ENCODE measurements at regions not wholly inside any gene's neighbourhood (a gene's known extent, or its start where the extent isn't known, plus 50 kb on each side); places are given as distances from the start of the nearest gene placed in this dataset.
"Not testable (repeated sequence)": the region's sequence is repeated elsewhere in the genome, so short reads cannot be mapped to it uniquely, and the experiment has no call there.

DNA sequence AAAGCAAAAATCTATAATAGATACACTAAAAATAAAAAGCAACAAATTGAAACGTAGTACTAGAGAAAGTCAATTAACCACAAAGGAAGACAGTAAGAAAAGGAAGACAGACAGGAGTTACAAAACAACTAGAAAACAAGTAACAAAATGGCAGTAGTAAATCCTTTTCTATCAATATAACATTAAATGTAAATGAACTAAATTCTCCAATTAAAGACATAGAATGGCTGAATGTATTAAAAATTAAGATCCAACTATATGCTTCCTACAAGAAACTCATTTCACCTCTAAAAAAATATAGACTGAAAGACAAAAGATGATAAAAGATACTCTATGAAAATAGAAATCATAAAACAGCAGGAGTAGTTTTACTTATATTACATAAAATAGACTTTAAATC, 79.1 kb downstream of the CTH start:
- no peak for DNase-seq (ENCODE audit: low read depth in 2 of 3, low spot score in 1 of 3)

- DNase-seq (ENCODE audit: low read depth in 2 of 3, low spot score in 1 of 3): no peak
Observed at GRCh38 chr1:70495370-70495769, 84.3 kb downstream of the CTH start.

DNA sequence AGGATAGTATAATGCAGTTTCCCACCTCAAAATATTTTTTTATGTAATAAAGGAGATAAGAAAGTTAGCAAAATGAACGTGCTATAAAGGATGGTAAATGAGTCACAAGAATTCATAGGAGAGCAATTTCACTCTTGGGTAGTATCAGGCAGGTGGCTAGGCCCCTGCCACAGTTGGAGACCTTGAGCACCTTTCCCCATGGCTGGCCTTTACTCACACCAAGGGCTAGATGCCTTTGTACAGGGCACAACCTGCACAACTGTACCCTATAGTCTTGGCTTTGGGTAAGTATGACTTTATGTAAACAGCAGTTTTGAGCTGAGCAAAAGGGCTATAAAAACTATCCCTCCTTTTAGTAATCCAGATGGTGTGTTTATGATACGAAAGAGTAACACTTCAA, 85.1 kb downstream of the CTH start:
- no peak for DNase-seq (ENCODE audit: low read depth in 2 of 3, low spot score in 1 of 3)

GRCh38 chr1:70497152-70497551, 86.1 kb downstream of the CTH start:
- no peak for DNase-seq (ENCODE audit: low read depth in 2 of 3, low spot score in 1 of 3)

DNA sequence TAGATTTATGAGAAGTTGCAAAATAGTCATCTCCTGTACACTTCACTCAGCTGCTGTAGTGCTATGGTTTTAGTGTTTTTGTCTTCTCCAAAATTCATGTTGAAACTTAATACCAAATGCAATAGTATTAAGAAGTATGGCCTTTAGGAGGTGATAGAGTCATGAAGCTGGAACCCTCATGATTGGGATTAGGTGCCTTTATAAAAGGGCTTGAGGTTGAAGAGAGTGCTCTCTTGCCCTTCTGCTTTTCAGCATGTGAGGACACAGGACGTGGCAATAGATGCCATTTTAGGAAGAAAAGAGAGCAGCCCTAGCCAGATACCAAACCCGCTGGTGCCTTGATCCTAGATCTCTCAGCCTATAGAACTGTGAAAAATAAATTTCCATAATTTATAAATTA, 87.6 kb downstream of the CTH start:
- no peak for DNase-seq (ENCODE audit: low read depth in 2 of 3, low spot score in 1 of 3)

GRCh38 chr1:70499695-70500094, 88.6 kb downstream of the CTH start:
- no peak for DNase-seq (ENCODE audit: low read depth in 2 of 3, low spot score in 1 of 3)

DNA sequence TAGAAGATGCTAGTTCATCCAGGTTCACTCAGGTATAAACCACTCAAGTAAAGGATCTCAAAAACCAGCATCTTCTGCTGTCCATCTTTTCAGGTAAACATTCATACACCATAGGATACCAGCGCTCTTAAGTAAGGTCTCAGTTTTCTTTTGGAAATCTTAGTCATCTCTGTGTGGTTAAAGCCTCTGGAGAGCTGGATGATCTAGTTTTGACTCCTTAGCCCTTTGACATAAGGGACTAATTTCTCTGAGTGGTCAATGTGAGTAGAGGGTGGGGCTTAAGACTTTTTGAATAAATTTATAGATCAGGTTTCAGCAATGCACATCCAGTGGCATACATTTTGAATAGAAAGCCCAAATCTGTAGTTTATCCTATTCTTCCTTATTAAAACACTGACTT, 92.3 kb downstream of the CTH start:
- no peak for DNase-seq (ENCODE audit: low read depth in 2 of 3, low spot score in 1 of 3)

DNA sequence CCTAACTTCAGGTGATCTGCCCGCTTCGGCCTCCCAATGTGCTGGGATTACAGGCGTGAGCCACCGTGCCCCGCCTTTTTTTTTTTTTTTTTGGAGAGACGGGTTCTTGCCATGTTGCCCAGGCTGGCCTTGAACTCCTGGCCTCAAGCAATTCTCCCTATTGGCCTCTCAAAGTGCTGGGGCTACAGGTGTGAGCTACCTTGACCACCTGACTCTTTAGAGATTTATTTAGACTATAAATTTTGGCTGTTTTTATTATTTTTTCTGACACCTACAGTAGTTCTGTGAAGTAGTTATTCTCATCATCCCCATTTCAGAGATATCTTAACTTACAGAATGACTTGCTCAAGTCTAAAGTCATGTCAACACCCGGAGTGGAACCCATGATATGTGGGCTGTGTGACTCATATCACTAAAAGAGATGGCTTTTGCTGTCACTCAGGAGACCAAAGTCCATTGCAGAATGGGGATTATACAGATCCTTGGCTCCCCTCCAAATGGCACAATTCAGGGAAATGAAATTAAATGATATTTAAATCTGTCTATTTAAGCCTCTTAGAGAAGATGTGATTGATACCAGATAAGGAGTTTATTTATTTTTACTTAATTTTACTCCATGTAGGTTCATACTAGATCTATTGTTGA, 93.2 kb downstream of the CTH start:
- DNase-seq (ENCODE audit: low read depth in 2 of 3, low spot score in 1 of 3): no peak

DNA sequence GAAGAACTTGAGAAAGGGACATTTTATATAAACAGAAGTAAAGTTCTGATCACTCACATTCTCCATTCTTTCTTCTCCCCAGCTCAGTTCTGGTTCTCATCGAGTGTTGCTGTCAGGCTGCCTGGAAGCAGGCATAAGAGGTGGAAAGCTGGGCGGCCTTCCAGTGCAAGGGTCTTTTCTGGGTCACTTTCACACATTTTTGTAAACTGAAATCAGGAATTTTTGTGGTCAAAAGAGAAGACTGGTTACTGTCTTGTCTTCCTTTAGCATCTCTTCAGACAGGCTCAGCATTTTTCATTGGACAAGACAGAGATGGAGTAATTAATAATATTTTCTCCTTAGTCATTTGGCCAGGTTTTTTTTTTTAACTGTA, 93.7 kb downstream of the CTH start:
- DNase-seq (ENCODE audit: low read depth in 2 of 3, low spot score in 1 of 3): no peak

DNA sequence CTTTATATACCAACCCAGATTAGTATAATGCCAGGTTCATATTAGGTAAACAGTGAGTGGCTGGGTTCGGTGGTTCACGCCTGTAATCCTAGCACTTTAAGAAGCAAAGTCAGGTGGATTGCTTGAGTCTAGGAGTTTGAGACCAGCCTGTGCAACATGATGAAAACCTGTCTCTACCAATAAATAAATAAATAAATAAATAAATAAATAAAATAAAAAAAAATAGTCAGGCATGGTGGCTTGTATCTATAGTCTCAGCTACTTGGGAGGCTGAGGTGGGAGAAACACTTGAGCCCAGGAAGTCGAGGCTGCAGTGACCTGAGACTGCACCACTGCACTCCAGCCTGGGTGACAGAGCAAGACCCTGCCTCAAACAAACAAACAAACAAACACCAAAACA, 96.9 kb downstream of the CTH start:
- not testable (repeated sequence) for DNase-seq (ENCODE audit: low read depth in 2 of 3, low spot score in 1 of 3)

DNA sequence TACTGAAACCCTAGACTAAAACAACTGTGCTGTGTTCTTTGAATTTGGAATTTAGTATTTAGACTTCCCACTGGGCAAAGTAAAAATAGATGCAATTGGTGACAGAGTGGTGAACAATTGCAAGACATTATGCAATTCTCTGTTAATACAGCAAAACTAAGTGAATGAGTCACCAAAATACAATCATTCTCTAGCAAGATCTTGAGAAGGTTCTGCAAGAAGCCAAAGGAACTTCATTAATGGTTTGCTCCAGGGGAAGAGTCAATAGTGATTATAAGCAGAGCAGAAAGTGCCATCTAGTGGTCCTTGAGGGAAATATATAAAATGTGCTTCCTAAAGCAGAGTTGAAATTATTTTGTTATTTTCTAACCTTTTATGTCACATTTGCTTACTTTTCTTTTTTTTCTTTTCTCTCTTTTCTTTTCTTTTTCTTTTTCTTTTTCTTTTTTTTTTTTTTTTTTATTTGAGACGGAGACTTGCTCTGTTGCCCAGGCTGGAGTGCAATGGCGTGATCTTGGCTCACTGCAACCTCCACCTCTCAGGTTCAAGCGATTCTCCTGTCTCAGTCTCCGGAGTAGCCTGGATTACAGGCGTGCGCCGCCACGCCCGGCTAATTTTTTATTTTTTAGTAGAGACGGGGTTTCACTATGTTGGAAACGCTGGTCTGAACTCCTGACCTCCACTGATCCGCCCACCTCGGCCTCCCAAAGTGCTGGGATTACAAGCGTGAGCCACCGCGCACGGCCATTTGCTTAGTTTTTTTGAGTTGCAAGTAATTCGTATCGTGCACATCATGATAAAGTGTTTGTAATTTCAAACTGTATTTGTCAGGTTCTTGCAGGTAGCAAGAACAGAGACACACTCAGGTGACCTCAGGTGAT, 99.2 kb downstream of the CTH start:
- DNase-seq (ENCODE audit: low read depth in 2 of 3, low spot score in 1 of 3): no peak

- DNase-seq (ENCODE audit: low read depth in 2 of 3, low spot score in 1 of 3): no peak
Observed at GRCh38 chr1:70517444-70517843, 106.4 kb downstream of the CTH start.

- no peak for DNase-seq (ENCODE audit: low read depth in 2 of 3, low spot score in 1 of 3)
Observed at GRCh38 chr1:70518106-70518505, 107.0 kb downstream of the CTH start.

DNA sequence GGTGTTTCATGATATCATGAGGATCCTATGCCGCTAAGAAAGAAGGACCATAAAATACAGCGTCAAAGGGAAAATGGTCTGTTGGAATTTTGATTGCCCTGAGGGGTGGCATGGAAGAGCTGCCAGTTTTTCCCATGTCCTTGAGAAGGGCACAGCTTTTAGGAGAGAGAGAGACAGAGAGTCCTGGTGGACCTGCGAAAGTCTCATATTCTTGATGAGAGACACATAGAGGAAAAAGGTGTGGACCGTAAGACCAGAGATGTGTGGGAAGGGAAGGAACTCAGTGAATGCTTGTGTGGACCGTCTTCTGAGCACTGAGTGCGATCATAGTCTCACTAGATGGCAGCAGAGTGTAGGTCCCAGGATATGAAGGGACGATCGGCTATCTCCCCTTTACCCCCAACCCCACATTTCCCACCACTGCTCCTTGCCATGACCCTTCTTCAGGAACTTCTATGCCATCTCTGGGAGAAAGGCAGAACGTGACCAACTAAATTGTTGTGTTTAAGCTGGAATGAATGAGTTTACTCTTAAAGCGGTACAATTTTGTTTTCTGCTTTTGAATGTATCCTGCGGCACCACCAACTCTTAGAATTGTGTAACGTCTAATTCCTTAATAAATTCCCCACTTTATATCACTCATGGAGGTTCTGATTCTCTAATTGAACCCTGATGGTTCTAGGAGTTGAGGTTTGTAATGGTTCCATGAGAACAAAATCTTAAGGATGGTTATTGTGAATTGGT, 117.7 kb downstream of the CTH start:
- peak in 1 of 3 donors; percentile 8 for DNase-seq (ENCODE audit: low read depth in 2 of 3, low spot score in 1 of 3)

- no peak for DNase-seq (ENCODE audit: low read depth in 2 of 3, low spot score in 1 of 3)
Observed at GRCh38 chr1:70536708-70537366, 125.8 kb downstream of the CTH start.

DNA sequence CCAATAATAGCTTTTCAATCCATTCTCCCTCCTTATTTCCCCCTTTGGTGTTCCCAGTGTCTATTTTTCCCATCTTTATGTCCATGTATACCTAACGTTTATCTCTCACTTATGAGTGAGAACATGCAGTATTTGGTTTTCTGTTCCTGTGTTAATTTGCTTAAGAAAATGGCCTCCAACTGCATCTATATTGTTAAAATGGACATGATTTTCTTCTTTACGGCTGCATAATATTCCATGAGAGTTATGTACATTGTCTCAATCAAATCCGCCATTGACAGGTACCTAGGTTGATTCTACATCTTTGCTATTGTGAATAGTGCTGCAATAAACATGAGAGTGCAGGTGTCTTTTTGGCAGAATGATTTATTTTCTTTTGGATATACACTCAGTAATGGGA, 126.7 kb downstream of the CTH start:
- no peak for DNase-seq (ENCODE audit: low read depth in 2 of 3, low spot score in 1 of 3)

DNA sequence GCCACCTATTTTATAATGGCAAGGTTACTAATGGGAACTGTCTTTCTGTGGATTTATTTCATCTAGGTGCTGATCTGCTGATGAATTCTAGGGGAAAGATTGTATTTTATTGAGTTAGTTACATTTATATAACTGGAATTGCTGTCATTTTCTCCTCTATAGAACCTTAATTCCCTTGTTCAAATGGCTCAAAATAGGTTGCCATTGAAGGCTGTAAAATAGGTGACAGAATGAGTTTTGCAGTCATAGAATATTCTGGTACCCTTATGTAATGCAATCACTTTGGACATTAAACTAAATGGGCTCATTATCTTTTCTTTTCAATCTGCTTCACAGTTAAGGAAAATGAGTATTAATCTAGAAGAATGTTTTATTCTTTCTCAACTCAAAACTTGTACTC, 131.0 kb downstream of the CTH start:
- DNase-seq (ENCODE audit: low read depth in 2 of 3, low spot score in 1 of 3): no peak

DNA sequence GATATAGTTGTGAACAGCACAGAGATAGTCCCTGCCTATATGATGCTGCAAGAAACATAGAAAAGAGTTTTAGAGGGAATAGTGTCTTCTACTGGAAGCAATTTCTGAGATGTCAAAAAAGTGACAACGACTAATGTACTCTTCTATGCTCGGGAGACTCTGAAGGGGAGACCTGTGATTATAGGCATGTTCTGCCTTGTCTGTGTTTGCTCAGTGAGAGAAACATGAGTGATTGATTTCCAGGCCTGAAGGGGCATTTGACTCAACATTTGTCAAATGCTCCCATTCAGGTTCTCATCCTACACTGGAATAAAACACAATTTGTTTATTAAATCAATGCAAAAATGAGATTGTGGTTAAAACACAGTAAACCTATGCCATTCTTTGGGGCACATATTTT, 131.8 kb downstream of the CTH start:
- DNase-seq (ENCODE audit: low read depth in 2 of 3, low spot score in 1 of 3): no peak

- DNase-seq (ENCODE audit: low read depth in 2 of 3, low spot score in 1 of 3): no peak
Observed at GRCh38 chr1:70546726-70547125, 135.7 kb downstream of the CTH start.

- no peak for DNase-seq (ENCODE audit: low read depth in 2 of 3, low spot score in 1 of 3)
Observed at GRCh38 chr1:70552662-70553566, 141.8 kb downstream of the CTH start.

DNA sequence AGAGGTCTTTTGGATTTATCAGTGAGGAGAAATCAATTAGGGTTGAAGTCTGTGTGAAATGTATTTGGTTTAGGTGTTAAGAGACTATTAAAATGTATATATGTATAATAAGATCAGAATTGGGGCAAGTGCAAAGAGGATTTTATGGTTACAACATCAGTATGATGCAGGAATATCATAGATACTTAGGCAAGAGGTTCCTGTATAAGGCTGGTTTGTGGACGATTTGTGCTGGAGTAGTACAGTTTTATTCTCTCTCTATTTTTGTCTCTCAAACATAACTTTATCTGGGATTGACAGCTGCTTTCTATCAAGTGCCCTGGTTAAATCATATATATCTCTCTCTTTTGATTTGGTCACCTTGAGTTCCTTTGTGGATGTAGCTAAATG, 142.5 kb downstream of the CTH start:
- no peak for DNase-seq (ENCODE audit: low read depth in 2 of 3, low spot score in 1 of 3)
